Esophagus squamous epithelium (tissue), 4 donors: ENCODE measurements at regions not wholly inside any gene's neighbourhood (a gene's known extent, or its start where the extent isn't known, plus 50 kb on each side); places are given as distances from the start of the nearest gene placed in this dataset.

ENCODE experiments used
- POLR2A ChIP-seq, 4 donors: fragments of 450-650 bp; IDR thresholded peaks; one replicate each; pipeline ENCODE4 v1.6.1; 2017; ENCODE audit warnings: antibody characterized with exemption in 4 of 4, mild to moderate bottlenecking in 4 of 4, moderate library complexity in 3 of 4
- TF ChIP-seq, protein P1 (sequence below), 6 experiments: fragments of 450-650 bp in 4 of 6; fragments of 200-600 bp in 2 of 6; sonication (generic) in 2 of 6; IDR thresholded peaks; one replicate each; pipeline ENCODE4 v1.5.1; 2016 to 2019; ENCODE audit warnings: antibody characterized with exemption in 6 of 6, mild to moderate bottlenecking in 4 of 6, moderate library complexity in 4 of 6

DNA sequence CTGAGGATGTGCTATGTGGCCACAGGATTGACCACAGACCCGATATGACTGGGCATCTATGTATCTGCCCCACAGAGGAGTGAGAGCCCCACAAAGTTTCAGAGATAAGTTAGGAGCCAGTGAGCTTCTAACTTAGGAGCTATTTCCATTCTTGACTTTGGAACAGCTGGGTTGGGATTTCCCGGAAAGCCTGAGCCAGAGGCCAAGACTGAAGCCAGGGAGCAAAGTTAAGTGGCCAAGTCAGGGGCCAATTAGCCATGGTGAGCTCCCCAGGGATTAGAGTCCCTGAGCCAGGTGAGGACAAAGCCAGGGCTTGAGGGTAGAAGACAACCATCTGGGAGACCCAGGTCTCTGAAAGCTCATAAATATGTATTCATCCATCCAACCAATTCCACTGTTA is 143.6 kb downstream of the MAFB start:
- TF ChIP-seq, protein P1, sequence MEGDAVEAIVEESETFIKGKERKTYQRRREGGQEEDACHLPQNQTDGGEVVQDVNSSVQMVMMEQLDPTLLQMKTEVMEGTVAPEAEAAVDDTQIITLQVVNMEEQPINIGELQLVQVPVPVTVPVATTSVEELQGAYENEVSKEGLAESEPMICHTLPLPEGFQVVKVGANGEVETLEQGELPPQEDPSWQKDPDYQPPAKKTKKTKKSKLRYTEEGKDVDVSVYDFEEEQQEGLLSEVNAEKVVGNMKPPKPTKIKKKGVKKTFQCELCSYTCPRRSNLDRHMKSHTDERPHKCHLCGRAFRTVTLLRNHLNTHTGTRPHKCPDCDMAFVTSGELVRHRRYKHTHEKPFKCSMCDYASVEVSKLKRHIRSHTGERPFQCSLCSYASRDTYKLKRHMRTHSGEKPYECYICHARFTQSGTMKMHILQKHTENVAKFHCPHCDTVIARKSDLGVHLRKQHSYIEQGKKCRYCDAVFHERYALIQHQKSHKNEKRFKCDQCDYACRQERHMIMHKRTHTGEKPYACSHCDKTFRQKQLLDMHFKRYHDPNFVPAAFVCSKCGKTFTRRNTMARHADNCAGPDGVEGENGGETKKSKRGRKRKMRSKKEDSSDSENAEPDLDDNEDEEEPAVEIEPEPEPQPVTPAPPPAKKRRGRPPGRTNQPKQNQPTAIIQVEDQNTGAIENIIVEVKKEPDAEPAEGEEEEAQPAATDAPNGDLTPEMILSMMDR (IDR thresholded peaks at IDR 0.05), result no peak
- no peak for TF ChIP-seq POLR2A (IDR thresholded peaks at IDR 0.05)
